BJ (cell line): ENCODE measurements at regions not wholly inside any gene's neighbourhood (a gene's known extent, or its start where the extent isn't known, plus 50 kb on each side); places are given as distances from the start of the nearest gene placed in this dataset.
"Not testable (repeated sequence)": the region's sequence is repeated elsewhere in the genome, so short reads cannot be mapped to it uniquely, and the experiment has no call there.

Experiments used
- CTCF ChIA-PET: fragments of 350-600 bp; formaldehyde crosslinking; extraction: SDS; loops from one replicate; lab custom pipeline; 2021; ENCODE audit warnings: antibody characterized with exemption, inconsistent platforms; lab: Yijun Ruan, JAX
- POLR2A ChIA-PET: fragments of 300-600 bp; sonication (Branson Sonifier 250); formaldehyde crosslinking; extraction: SDS; loops from one replicate; lab custom pipeline; 2021; ENCODE audit warnings: antibody characterized with exemption; lab: Charles Lee
- DNase-seq: peaks from one replicate; pipeline ENCODE4 v3.0.0-alpha.2; 2011; ENCODE audit warnings: low read depth
- H3K27me3 ChIP-seq: 2 replicates; pipeline ENCODE4 v1.6.0; 2011; ENCODE audit warnings: low read length; ENCODE audit not compliant: control insufficient read depth, insufficient read depth
- H3K36me3 ChIP-seq: 2 replicates; pipeline ENCODE4 v1.5.1; 2011; ENCODE audit warnings: low read length; ENCODE audit not compliant: control insufficient read depth, insufficient read depth
- H3K4me3 ChIP-seq: 2 replicates; pipeline ENCODE4 v1.5.1; 2011; ENCODE audit warnings: low read depth, mild to moderate bottlenecking, control low read depth, low read length
- TF ChIP-seq, protein P1 (sequence below): IDR thresholded peaks from 2 replicates; pipeline ENCODE4 v1.5.1; 2011; ENCODE audit warnings: low read depth, mild to moderate bottlenecking, control low read depth, inconsistent platforms, low read length, moderate library complexity; ENCODE audit not compliant: insufficient read depth

DNA sequence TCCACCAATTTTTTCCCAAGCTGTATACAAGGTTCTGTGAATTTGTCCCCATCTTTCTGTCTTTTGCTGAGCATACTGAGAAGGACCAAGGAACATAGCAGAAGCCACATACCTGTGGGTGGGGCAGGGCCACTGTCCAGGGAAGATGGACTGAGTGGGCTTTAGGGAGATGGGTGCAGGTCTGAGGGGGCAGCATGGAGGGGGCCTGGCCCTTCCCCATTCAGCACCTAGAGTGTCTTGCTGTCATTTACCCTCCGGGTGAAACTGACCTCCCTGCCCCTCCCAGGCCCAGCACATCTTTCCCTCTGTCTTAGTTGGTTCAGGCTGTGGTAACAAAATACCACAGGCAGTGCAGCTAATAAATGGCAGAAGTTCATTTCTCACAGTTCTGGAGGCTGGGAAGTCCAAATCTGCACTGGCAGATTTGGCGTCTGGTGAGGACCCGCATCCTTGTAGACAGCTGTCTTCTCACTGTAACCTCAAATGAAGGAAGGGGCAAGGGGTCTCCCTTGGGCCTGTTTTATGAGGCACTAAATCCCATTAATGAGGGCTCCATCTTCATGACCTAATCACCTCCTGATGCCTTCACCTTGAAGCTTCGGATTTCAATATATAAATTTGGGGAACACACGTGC, 180.0 kb upstream of the SMAD3 start:
- ChIA-PET CTCF (no interaction called here), POLR2A (no interaction called here)
- no peaks in the 10 kb centered on the region for H3K36me3 ChIP-seq

GRCh38 chr15:66886241-66886675, 179.1 kb upstream of the SMAD3 start:
- POLR2A ChIA-PET = no interaction called here
- no peak for DNase-seq
- CTCF ChIA-PET = no interaction called here
- TF ChIP-seq, protein P1, sequence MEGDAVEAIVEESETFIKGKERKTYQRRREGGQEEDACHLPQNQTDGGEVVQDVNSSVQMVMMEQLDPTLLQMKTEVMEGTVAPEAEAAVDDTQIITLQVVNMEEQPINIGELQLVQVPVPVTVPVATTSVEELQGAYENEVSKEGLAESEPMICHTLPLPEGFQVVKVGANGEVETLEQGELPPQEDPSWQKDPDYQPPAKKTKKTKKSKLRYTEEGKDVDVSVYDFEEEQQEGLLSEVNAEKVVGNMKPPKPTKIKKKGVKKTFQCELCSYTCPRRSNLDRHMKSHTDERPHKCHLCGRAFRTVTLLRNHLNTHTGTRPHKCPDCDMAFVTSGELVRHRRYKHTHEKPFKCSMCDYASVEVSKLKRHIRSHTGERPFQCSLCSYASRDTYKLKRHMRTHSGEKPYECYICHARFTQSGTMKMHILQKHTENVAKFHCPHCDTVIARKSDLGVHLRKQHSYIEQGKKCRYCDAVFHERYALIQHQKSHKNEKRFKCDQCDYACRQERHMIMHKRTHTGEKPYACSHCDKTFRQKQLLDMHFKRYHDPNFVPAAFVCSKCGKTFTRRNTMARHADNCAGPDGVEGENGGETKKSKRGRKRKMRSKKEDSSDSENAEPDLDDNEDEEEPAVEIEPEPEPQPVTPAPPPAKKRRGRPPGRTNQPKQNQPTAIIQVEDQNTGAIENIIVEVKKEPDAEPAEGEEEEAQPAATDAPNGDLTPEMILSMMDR = no peak
- H3K27me3 ChIP-seq = no peaks in the 10 kb centered on the region
- H3K4me3 ChIP-seq = no peak overlapping the region
- H3K36me3 ChIP-seq = no peaks in the 10 kb centered on the region

More for the DNA sequence above, 180.0 kb upstream of the SMAD3 start:
- TF ChIP-seq, protein P1 = no peak
- Histone ChIP-seq H3K4me3 (no peak overlapping the region), H3K27me3 (no peaks in the 10 kb centered on the region)
- DNase-seq = no peak

- ChIA-PET POLR2A (no interaction called here), CTCF (interaction anchor here (0.6 to 1.1 kb wide), 2 partner anchors 141 to 183 kb away, joined by 4 to 5 read pairs; no protein-coding TSS in a partner anchor)
- no peaks in the 10 kb centered on the region for H3K36me3 ChIP-seq
- H3K27me3 ChIP-seq = no peaks in the 10 kb centered on the region
- TF ChIP-seq, protein P1 = no peak
- H3K4me3 ChIP-seq = no peak overlapping the region
- no peak for DNase-seq
These were observed 178.6 kb upstream of the SMAD3 start for GRCh38 chr15:66886686-66887273.

DNA sequence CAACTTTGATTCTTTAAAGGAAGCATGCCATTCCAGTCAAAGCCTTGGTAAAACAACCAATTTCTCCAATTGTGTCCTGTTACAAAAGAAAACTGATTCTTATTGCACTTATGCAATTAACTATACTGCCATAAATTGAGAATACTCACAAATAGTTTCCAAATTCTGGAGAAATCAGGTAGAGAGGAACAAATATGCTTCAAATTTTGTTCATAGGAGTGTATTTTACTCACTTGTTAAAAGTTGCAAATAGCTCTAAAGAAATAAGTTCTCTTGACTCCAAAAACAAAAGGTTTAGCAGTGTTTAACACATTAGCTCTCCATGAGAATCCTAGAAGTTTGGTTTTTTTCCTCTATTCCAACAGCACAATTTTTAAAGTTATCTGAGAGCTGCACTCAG, 176.1 kb upstream of the SMAD3 start:
- POLR2A ChIA-PET, H3K4me3 ChIP-seq, DNase-seq, H3K36me3 ChIP-seq, CTCF ChIA-PET, H3K27me3 ChIP-seq: not testable (repeated sequence)

GRCh38 chr15:66891776-66892175, 173.6 kb upstream of the SMAD3 start:
- H3K36me3 ChIP-seq = no peaks in the 10 kb centered on the region
- no peaks in the 10 kb centered on the region for H3K27me3 ChIP-seq
- no peak overlapping the region for H3K4me3 ChIP-seq
- CTCF ChIA-PET = no interaction called here
- POLR2A ChIA-PET = no interaction called here
- no peak for DNase-seq
- TF ChIP-seq, protein P1 = no peak
